Activated CD8-positive, alpha-beta T cell treated with anti-CD3 and anti-CD28 coated beads, Interleukin-2, amount 10 ng/mL, durations not matched to agents 7 days and 5 days (primary cell): ENCODE measurements at regions not wholly inside any gene's neighbourhood (a gene's known extent, or its start where the extent isn't known, plus 50 kb on each side); places are given as distances from the start of the nearest gene placed in this dataset.
"Not testable (repeated sequence)": the region's sequence is repeated elsewhere in the genome, so short reads cannot be mapped to it uniquely, and the experiment has no call there.

Experiments
- ATAC-seq: fragments of 150-1000 bp; cut with Tn5 transposase; one replicate; pipeline ENCODE4 v1.10.0; 2021; ENCODE audit warnings: moderate library complexity
- CTCF ChIA-PET: fragments of 350-600 bp; sonication (Branson Sonifier 250); formaldehyde crosslinking; loops from one replicate; lab custom pipeline; 2021; ENCODE audit warnings: antibody characterized with exemption; lab: Charles Lee
- POLR2A ChIA-PET: fragments of 350-600 bp; sonication (Branson Sonifier 250); formaldehyde crosslinking; loops from one replicate; lab custom pipeline; 2021; ENCODE audit warnings: antibody characterized with exemption; lab: Charles Lee
- DNase-seq: peaks from one replicate; pipeline ENCODE4 v3.0.0-alpha.2; 2020
- H3K27ac Mint-ChIP-seq: one replicate; pipeline ENCODE4 v1.8.0; 2021; ENCODE audit warnings: mild to moderate bottlenecking, mixed read lengths
- H3K27me3 Mint-ChIP-seq: one replicate; pipeline ENCODE4 v1.8.0; 2021; ENCODE audit warnings: low read depth, mixed read lengths
- H3K36me3 Mint-ChIP-seq: one replicate; pipeline ENCODE4 v1.8.0; 2021; ENCODE audit warnings: low read depth, mixed read lengths
- H3K4me1 Mint-ChIP-seq: one replicate; pipeline ENCODE4 v1.8.0; 2021; ENCODE audit warnings: low read depth, mixed read lengths
- H3K4me3 Mint-ChIP-seq: one replicate; pipeline ENCODE4 v1.8.0; 2021; ENCODE audit warnings: mild to moderate bottlenecking, mixed read lengths
- H3K9me3 Mint-ChIP-seq: one replicate; pipeline ENCODE4 v1.8.0; 2022; ENCODE audit warnings: mixed read lengths; ENCODE audit not compliant: insufficient read depth

DNA sequence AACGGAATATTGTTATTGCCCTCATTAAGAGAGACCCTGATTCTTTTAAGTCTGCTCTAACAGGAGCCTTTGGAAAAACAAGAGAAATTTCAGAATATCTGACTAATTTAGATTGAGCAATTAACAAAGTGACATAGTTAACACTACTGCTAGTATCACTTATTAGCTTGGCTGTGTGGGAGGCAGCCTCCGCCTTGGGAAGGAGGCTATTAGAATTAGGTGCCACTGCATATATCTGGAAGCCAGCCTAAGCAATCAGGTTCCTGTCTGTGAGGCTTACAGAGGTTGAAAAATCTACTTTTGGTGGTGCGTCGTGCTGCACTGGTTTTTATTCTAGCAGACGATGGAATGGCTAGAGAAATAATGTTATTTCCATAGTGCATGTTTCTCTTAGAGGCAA lies 227.2 kb downstream of the OLFM4 start:
- POLR2A ChIA-PET, result no interaction called here
- H3K27ac Mint-ChIP-seq, result no peak overlapping the region
- H3K4me1 Mint-ChIP-seq, result no peaks in the 10 kb centered on the region
- H3K4me3 Mint-ChIP-seq, result no peak overlapping the region
- H3K36me3 Mint-ChIP-seq, result no peaks in the 10 kb centered on the region
- CTCF ChIA-PET, result no interaction called here
- H3K9me3 Mint-ChIP-seq, result no peaks in the 10 kb centered on the region
- ATAC-seq, result no peak
- DNase-seq, result no peak
- H3K27me3 Mint-ChIP-seq, result no peaks in the 10 kb centered on the region

DNA sequence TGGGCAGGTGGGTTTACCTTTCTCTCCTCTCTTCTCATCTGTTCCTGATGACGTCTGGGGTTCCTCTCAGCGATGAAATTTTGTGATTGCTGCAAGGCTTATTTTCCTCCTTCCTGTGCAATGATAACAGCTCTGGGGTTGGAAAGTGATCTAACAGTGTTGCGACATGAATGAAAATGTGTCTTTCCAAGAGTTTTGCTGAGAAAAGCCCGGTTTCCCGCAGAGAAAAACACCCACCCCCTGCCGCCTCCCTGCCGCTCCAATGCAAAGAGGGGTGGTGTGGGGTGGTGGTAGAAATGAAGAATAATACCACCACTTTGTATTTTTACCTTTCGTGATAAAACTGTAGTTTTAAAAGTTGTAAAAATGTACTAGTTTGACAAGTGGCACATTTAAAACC lies 232.0 kb downstream of the OLFM4 start:
- Mint-ChIP-seq H3K4me1 (no peaks in the 10 kb centered on the region), H3K36me3 (no peaks in the 10 kb centered on the region), H3K27ac (no peak overlapping the region), H3K9me3 (no peaks in the 10 kb centered on the region), H3K27me3 (no peaks in the 10 kb centered on the region), H3K4me3 (no peak overlapping the region)
- no peak for DNase-seq
- ChIA-PET CTCF (no interaction called here), POLR2A (no interaction called here)
- no peak for ATAC-seq

GRCh38 chr13:53264751-53265385 lies 236.3 kb downstream of the OLFM4 start:
- POLR2A ChIA-PET, result no interaction called here
- H3K36me3 Mint-ChIP-seq, result no peaks in the 10 kb centered on the region

DNA sequence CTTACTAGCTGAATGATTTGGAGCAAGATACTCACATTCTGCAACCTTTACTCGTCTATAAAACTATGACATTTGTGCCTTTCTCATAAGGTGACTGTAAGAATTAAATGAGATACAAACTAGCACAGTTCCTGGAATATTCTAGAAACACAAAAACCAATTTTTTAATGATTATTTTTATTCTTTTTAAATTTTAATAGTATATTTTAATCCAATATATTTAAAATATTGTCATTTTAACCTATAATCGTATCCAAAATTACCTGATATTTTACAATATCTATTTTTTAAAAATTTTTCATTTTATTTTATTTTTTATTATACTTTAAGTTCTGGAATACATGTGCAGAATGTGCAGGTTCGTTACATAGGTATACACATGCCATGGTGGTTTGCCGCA lies 238.1 kb downstream of the OLFM4 start:
- no peak overlapping the region for H3K27ac Mint-ChIP-seq
- no peaks in the 10 kb centered on the region for H3K36me3 Mint-ChIP-seq
- CTCF ChIA-PET, result no interaction called here

More at GRCh38 chr13:53264751-53265385, 236.3 kb downstream of the OLFM4 start:
- Mint-ChIP-seq H3K27me3 (no peaks in the 10 kb centered on the region), H3K4me3 (no peak overlapping the region), H3K27ac (no peak overlapping the region), H3K4me1 (no peaks in the 10 kb centered on the region), H3K9me3 (no peaks in the 10 kb centered on the region)
- DNase-seq, result no peak
- no peak for ATAC-seq
- CTCF ChIA-PET, result no interaction called here

DNA sequence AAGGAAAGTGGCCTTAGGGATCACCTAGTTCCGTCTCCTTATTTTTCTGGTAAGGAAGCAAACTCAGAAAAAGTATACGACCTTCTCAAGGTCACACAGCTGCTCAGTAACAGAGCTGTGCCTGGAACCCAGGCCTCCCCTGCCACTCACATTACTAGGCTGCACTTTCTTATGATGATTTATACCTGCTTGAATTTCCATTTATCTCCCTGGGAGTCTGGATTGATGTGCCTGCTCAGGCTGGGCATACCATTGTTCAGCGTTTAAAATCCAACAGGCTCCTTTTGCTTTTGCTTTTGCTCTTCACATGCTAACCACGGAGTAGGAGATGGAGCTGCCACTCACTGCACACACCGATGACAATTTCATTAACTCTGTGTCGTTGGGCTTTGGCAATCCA lies 241.0 kb downstream of the OLFM4 start:
- Mint-ChIP-seq H3K27ac (no peak overlapping the region), H3K4me1 (no peaks in the 10 kb centered on the region), H3K9me3 (no peaks in the 10 kb centered on the region), H3K4me3 (no peak overlapping the region), H3K27me3 (no peaks in the 10 kb centered on the region), H3K36me3 (no peaks in the 10 kb centered on the region)
- DNase-seq (no peak), ATAC-seq (no peak)
- CTCF ChIA-PET, result no interaction called here
- POLR2A ChIA-PET, result no interaction called here

More for the DNA sequence above, 238.1 kb downstream of the OLFM4 start:
- no peak for ATAC-seq
- Mint-ChIP-seq H3K4me1 (no peaks in the 10 kb centered on the region), H3K4me3 (no peak overlapping the region), H3K27me3 (no peaks in the 10 kb centered on the region), H3K9me3 (no peaks in the 10 kb centered on the region)
- POLR2A ChIA-PET, result no interaction called here
- no peak for DNase-seq

- Mint-ChIP-seq H3K4me1 (no peaks in the 10 kb centered on the region), H3K4me3 (no peak overlapping the region), H3K27ac (no peak overlapping the region), H3K9me3 (no peaks in the 10 kb centered on the region), H3K36me3 (no peaks in the 10 kb centered on the region), H3K27me3 (no peaks in the 10 kb centered on the region)
- CTCF ChIA-PET, result no interaction called here
- DNase-seq, result no peak
- no peak for ATAC-seq
- POLR2A ChIA-PET, result no interaction called here
Observed at GRCh38 chr13:53272873-53273272, 244.3 kb downstream of the OLFM4 start.

- Mint-ChIP-seq H3K9me3 (no peaks in the 10 kb centered on the region), H3K27ac (no peak overlapping the region), H3K36me3 (no peaks in the 10 kb centered on the region), H3K4me1 (no peaks in the 10 kb centered on the region), H3K4me3 (no peak overlapping the region), H3K27me3 (no peaks in the 10 kb centered on the region)
- ChIA-PET POLR2A (no interaction called here), CTCF (interaction anchor here (0.6 to 1.1 kb wide), 2 partner anchors 26 to 623 kb away, joined by 3 read pairs; partner anchors contain the start of gene SUGT1)
- no peak for ATAC-seq
- DNase-seq, result no peak
Observed at GRCh38 chr13:53276265-53276664, 247.7 kb downstream of the OLFM4 start.

DNA sequence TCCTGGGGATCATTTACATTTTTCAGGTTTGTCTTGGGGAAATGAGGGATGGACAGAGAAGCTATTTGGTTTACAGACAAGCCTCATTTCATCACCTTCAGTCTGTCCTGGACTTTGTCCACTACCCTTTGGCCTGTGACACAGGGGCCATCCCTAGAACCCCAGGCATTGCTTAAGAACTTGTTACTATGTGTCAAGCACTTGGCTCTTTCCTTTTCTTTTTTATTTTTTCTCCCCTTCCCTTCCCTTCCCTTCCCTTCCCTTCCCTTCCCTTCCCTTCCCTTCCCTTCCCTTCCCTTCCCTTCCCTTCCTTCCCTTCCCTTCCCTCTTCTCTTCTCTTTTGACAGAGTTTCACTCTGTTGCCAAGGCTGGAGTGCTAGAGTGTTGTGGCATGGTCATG lies 253.1 kb downstream of the OLFM4 start:
- DNase-seq (no peak), ATAC-seq (no peak)
- no peaks in the 10 kb centered on the region for H3K9me3 Mint-ChIP-seq
- H3K36me3 Mint-ChIP-seq, result no peaks in the 10 kb centered on the region
- no peaks in the 10 kb centered on the region for H3K4me1 Mint-ChIP-seq
- H3K27ac Mint-ChIP-seq, result no peak overlapping the region
- no peak overlapping the region for H3K4me3 Mint-ChIP-seq
- no peaks in the 10 kb centered on the region for H3K27me3 Mint-ChIP-seq
- ChIA-PET POLR2A (no interaction called here), CTCF (no interaction called here)

DNA sequence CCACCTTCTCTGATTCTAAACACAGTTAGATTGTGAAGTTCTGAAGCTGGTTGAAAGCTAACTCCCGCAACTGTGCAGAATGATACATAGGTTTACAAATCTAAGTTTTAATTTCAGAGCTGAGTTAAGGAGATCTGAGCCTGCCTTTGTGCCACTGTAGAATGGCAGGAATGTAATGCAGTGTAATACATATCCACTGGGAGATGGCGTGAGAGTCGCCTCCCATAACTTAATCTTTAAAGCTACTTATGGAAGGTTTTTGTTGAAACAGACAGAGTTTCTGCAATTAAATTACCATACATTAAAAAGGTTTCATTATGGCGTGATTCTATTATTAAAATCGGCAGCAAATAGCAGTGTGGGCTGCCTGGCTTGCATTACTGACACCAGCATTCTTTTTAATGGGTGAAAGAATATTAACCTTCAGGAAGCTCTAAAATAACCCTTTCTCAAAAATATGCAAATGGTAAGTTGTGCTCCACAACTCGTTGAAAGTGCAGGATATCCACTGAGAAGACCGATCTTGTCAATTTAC lies 257.4 kb downstream of the OLFM4 start:
- POLR2A ChIA-PET, result no interaction called here
- CTCF ChIA-PET, result interaction anchor here (0.8 kb wide), 1 partner anchor 36 kb away, joined by 3 read pairs; no protein-coding TSS in a partner anchor
- no peak overlapping the region for H3K4me3 Mint-ChIP-seq
- no peaks in the 10 kb centered on the region for H3K36me3 Mint-ChIP-seq
- H3K27ac Mint-ChIP-seq, result no peak overlapping the region
- no peak for ATAC-seq
- no peaks in the 10 kb centered on the region for H3K27me3 Mint-ChIP-seq
- H3K9me3 Mint-ChIP-seq, result no peaks in the 10 kb centered on the region
- no peak for DNase-seq
- H3K4me1 Mint-ChIP-seq, result no peaks in the 10 kb centered on the region

- CTCF ChIA-PET, result no interaction called here
- H3K27me3 Mint-ChIP-seq, result no peaks in the 10 kb centered on the region
- no peak for ATAC-seq
- H3K4me1 Mint-ChIP-seq, result no peaks in the 10 kb centered on the region
- H3K4me3 Mint-ChIP-seq, result no peak overlapping the region
- DNase-seq, result no peak
- no peak overlapping the region for H3K27ac Mint-ChIP-seq
- no peaks in the 10 kb centered on the region for H3K9me3 Mint-ChIP-seq
- no peaks in the 10 kb centered on the region for H3K36me3 Mint-ChIP-seq
- POLR2A ChIA-PET, result no interaction called here
Observed at GRCh38 chr13:53298396-53298795, 269.8 kb downstream of the OLFM4 start.

DNA sequence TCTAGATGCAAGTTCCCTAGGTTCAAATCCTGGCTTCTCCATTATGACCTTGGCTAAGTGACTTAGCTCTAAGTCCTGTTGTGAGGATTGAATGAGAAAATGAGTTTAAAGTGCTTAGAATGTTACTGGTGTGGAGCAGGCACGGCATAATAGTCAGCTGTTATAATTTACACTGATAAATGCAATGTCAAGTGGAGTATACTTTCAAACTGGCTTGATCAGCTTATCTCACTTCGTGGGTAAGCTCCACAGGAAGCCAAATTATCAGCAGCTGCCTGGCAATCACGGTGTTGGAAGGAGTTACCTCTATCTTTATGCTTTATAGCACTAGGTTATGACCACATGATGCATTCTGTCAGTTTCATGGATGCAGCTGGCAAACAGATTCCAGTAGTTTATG lies 272.8 kb downstream of the OLFM4 start:
- Mint-ChIP-seq H3K4me3 (no peak overlapping the region), H3K27ac (no peak overlapping the region), H3K9me3 (no peaks in the 10 kb centered on the region), H3K27me3 (no peaks in the 10 kb centered on the region), H3K4me1 (no peaks in the 10 kb centered on the region), H3K36me3 (no peaks in the 10 kb centered on the region)
- POLR2A ChIA-PET, result no interaction called here
- DNase-seq (no peak), ATAC-seq (no peak)
- CTCF ChIA-PET, result no interaction called here

DNA sequence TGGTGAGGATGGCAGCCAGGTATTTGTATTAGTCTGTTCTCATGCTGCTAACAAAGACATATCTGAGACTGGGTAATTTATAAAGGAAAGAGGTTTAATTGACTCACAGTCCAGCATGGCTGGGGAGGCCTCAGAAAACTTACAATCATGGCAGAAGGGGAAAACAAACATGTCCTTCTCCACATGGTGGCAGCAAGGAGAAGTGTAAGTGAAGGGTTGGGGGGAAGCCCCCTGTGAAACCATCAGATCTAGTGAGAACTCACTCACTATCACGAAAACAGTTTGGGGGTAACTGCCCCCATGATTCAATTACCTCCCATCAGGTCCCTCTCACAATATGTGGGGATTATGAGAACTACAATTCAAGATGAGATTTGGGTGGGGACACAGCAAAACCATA lies 276.8 kb downstream of the OLFM4 start:
- H3K9me3 Mint-ChIP-seq, H3K36me3 Mint-ChIP-seq, POLR2A ChIA-PET, H3K27me3 Mint-ChIP-seq, DNase-seq, ATAC-seq, H3K27ac Mint-ChIP-seq, CTCF ChIA-PET, H3K4me3 Mint-ChIP-seq, H3K4me1 Mint-ChIP-seq: not testable (repeated sequence)

GRCh38 chr13:53310786-53311185 lies 282.2 kb downstream of the OLFM4 start:
- Mint-ChIP-seq H3K27me3 (no peaks in the 10 kb centered on the region), H3K4me1 (no peaks in the 10 kb centered on the region), H3K27ac (no peak overlapping the region), H3K9me3 (no peaks in the 10 kb centered on the region), H3K36me3 (no peaks in the 10 kb centered on the region), H3K4me3 (no peak overlapping the region)
- POLR2A ChIA-PET, result no interaction called here
- CTCF ChIA-PET, result no interaction called here
- ATAC-seq, result no peak
- no peak for DNase-seq
